ENCODE measurements at regions not wholly inside any gene's neighbourhood (a gene's known extent, or its start where the extent isn't known, plus 50 kb on each side); places are given as distances from the start of the nearest gene placed in this dataset.

DNA sequence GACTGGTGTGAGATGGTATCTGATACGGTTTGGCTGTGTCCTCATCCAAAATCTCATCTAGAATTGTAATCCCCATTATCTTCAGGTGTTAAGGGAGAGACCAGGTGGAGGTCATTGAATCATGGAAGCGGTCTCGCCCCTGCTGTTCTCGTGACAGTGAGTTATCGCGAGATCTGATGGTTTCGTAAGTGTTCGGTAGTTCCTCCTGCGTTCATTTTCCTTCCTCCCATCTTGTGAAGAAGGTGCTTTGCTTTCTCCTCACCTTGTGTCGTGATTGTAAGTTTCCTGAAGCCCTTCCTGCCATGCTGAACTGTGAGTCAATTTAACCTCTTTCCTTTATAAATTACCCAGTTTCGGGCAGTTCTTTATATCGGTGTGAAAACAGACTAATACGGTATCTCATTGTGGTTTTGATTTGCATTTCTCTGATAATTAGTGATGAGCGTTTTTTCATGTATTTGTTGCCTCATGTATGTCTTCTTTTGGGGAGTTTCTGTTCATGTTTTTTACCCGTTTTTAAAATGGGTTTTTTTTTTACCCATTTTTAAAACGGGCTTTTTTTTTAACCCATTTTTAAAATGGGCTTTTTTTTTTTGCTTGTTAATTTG, 102.8 kb upstream of the SLC10A2 start:
- DNase-seq (ENCODE audit: low read depth, low spot score): no peak

- DNase-seq (ENCODE audit: low read depth, low spot score): no peak
Measured at GRCh38 chr13:103164251-103164650, 98.0 kb upstream of the SLC10A2 start.

DNA sequence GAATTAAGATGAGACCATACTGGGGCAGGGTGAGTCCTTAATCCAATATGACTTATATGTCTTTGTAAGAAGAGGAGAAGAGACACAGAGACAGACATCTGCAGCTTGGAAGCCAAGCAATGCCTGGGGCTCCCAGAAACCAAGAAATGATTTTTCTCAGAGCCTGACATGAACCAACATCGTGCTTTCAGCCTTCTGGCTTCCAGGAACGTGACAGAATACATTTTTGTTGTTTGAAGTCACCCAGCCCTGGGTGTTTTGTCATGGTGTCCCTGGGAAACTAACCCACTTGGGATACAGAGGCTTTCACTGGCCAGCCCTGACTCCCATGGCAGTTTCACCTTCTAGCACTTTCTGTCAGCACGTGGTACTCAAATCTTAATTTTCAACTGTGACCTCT, 95.3 kb upstream of the SLC10A2 start:
- DNase-seq (ENCODE audit: low read depth, low spot score): no peak

- DNase-seq (ENCODE audit: low read depth, low spot score): no peak
Measured at GRCh38 chr13:103157434-103158145, 91.4 kb upstream of the SLC10A2 start.

DNA sequence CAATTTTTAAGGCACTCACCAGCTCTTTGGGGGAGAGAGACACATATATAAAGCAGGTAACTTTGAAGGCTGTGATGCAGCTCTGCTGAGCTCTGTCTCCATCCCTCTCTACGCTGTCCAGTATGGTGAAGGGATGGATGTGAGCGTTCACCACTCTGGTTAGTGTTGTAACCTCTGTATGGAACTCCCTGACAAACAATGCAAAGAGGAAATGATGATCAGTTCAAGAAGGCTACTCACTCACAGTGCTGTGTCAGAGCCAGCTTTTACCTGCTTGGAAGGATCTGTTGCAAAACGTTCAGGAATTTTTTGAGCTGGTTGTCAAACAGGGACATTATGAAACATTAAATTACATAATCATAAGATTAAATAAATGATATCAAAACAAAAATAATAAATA, 90.8 kb upstream of the SLC10A2 start:
- no peak for DNase-seq (ENCODE audit: low read depth, low spot score)

DNA sequence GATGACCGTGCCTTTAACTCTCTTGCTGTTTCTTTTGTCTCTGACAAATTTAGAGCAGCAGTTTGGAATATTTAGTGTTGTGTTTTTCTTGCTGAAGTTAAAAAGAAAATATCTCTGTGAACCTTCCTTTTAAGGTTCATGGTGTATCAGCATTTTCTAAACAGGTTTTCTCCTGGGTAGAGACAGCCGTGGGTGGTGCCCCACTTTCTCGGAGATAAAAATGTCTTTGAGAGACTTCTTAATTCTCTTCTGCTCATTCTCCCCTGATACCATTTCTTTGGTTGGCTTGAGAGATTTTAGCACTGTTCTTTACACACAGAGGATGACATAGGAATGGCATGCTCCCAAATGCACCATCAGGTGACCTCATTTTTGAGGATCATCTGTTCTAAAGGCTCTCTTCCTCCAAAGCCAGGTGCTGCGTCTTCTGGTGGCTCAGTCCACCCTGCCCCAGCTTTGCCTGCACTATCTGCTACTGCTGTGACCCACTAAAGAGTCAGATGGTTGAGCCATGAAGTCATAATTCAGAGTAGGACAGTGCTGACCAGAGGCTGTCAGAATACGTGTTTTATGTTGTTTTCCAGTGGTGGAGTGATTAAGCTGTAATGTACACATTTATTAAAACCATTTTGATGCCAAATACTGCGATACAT, 90.3 kb upstream of the SLC10A2 start:
- no peak for DNase-seq (ENCODE audit: low read depth, low spot score)

GRCh38 chr13:103153466-103153865, 87.2 kb upstream of the SLC10A2 start:
- no peak for DNase-seq (ENCODE audit: low read depth, low spot score)

DNA sequence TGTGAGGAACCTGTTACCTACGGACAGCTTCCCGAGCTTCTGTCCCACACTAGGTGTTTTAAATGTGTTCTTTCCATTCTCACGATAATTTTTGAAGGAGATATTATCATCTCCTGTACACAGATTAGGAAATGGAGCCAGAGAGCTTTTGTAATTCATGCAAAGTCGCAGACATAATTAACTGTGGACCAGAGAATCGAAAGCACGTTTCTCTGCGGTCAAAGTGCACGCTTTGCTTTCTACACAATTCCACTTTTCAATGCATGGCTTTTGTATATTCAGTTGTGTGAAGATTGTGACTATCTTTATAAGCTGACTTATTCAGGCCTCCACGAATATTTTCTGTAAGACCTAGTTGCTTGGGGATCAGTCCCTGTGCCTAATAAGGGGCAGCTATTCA, 81.7 kb upstream of the SLC10A2 start:
- no peak for DNase-seq (ENCODE audit: low read depth, low spot score)

DNA sequence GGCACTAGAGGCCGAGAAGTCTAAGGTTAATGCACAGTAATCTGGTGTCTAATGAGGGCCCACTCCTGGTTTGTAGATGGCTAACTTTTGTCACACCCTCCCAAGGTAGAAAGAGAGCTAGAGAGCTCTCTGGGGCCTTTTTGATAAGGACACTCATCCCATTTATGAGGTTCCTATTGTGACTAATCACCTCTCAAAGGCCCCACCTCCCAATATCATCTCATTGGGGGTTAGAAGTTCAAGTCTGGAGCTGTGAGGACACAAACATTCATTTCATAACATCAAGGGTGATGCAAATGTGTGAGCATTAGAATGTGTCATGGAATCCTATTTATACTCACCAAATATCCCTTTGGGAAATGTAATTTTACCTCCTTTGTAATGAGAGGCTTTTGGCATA, 79.2 kb upstream of the SLC10A2 start:
- no peak for DNase-seq (ENCODE audit: low read depth, low spot score)

- DNase-seq (ENCODE audit: low read depth, low spot score): no peak
Measured at GRCh38 chr13:103143432-103143831, 77.2 kb upstream of the SLC10A2 start.

GRCh38 chr13:103142151-103142550, 75.9 kb upstream of the SLC10A2 start:
- DNase-seq (ENCODE audit: low read depth, low spot score): no peak

DNA sequence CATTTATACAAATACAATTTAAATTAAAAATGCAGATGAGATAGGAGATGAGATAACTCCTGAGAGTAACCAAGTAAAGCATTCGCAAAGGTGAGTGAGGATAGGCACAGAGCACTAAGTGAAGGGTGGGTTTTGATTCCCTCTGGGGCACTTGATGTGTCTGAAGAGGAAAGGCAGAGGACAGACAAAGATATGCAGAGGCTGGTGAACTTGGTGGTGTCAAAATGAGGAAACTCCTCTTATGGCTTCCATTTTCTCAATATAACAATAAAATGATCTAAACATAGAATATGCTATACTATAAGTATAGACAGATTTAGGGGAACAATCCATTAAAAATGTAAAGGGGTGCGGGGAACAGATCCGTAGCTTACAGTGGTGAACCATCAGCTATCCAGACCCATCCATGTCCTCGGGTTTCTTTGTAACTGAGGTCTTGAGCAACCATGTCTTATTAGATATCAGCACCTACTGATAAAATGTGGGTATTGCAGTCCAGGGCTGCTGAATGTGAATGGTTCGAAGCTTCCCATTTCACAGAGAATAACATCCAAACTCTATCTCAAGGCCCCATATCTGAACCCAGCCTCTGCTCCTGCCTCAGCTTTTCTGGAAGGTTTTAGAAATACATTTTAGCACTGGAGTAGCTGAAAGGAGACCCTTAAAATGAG, 73.9 kb upstream of the SLC10A2 start:
- no peak for DNase-seq (ENCODE audit: low read depth, low spot score)

DNA sequence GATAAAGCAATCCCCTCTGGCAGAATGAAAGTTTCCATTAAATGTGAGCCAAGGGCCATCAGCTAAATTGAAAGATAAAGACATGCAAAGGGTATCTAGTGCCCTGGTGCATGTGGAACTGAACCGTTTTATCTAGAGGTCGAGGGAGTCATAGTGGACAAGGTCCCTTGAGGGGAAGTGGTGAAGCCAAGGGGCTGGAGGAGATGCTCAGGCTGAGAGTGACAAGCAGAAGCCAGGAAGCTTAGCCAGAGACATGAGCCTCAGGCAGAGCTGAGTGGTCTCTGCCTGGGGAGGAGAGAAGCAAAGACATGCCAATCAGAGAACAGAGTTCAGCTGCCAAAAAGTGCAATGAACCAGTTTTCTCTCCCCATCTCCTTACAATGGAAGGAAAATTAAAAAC, 68.1 kb upstream of the SLC10A2 start:
- DNase-seq (ENCODE audit: low read depth, low spot score): no peak

DNA sequence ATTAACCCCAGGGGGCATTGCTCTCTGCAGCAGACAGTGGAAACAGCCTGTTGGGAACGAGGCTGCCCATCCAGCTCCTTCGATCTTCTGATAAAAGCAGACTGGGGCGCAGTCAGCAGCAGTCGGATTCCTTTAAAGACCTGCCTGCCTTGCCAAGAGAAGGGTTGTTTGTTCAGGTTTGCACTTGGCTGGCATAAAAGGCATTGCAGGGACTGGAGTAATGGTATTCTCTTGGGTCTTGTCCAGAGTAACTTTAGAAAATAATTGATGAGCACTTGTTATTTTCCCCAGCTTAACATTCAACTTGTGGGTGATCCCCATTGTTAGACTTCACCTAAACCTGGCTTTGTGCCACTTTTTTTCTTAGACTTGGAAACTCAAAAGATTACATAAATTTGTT, 67.3 kb upstream of the SLC10A2 start:
- DNase-seq (ENCODE audit: low read depth, low spot score): no peak

- DNase-seq (ENCODE audit: low read depth, low spot score): no peak
Measured at GRCh38 chr13:103130681-103131210, 64.5 kb upstream of the SLC10A2 start.

DNA sequence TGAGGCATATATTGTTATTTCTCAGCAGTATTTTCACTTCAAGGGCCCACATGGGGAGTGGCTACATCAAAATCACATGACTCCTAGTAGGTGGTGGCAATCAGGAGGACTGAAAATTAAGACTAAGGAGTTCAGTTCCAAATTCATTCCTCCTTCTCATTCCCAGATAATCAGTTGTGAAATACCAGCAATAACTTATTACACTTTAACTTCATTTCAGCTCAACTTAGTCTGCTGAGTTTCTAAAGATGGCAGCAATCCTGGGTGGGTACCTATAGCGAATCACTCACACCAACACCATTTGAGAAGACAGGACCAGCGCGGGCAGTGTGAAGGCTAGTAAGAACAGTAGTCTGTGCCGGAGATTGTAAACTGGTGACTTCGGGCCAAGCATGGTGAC, 63.9 kb upstream of the SLC10A2 start:
- DNase-seq (ENCODE audit: low read depth, low spot score): no peak

Measured in activated naive CD8-positive, alpha-beta T cell treated with anti-CD3 and anti-CD28 coated beads, Interleukin-2, amount 50 U/mL, for 16 hours (primary cell).